Lung (tissue), 11 donors: ENCODE measurements at regions not wholly inside any gene's neighbourhood (a gene's known extent, or its start where the extent isn't known, plus 50 kb on each side); places are given as distances from the start of the nearest gene placed in this dataset.

Experiments used
- ATAC-seq: fragments of 200-7000 bp; cut with Tn5 transposase; one replicate; pipeline ENCODE4 v1.9.1; 2020; ENCODE audit warnings: moderate number of reproducible peaks; ENCODE audit not compliant: insufficient read depth, low FRiP score
- DNase-seq, 3 donors: peaks; one replicate each; pipeline ENCODE4 v3.0.0-alpha.2; 2013 to 2017
- H3K27ac ChIP-seq, 2 donors: one replicate each; pipeline ENCODE4 v1.5.1; 2013; ENCODE audit warnings: mild to moderate bottlenecking in 2 of 2, moderate library complexity in 2 of 2, control low read depth in 1 of 2, inconsistent platforms in 1 of 2, low read depth in 1 of 2, low read length in 1 of 2
- H3K27me3 ChIP-seq, 3 donors: one replicate each; pipeline ENCODE4 v1.5.1; 2013; ENCODE audit warnings: low read length in 2 of 3; ENCODE audit not compliant: control insufficient read depth in 3 of 3, insufficient read depth in 3 of 3
- H3K36me3 ChIP-seq, 4 donors: one replicate each; pipeline ENCODE4 v1.5.1; 2013; ENCODE audit warnings: low read length in 4 of 4, mild to moderate bottlenecking in 1 of 4, moderate library complexity in 1 of 4; ENCODE audit not compliant: control insufficient read depth in 4 of 4, insufficient read depth in 4 of 4
- H3K4me1 ChIP-seq, 5 donors: one replicate each; pipeline ENCODE4 v1.5.1; 2013; ENCODE audit warnings: low read length in 5 of 5, mild to moderate bottlenecking in 2 of 5, moderate library complexity in 1 of 5; ENCODE audit not compliant: control insufficient read depth in 5 of 5, insufficient read depth in 5 of 5
- H3K4me3 ChIP-seq: one replicate; pipeline ENCODE4 v1.5.1; 2013; ENCODE audit warnings: mild to moderate bottlenecking, control low read depth, moderate library complexity
- H3K9ac ChIP-seq, 2 donors: one replicate each; pipeline ENCODE4 v1.5.1; 2013; ENCODE audit warnings: low read length in 2 of 2, control low read depth in 1 of 2; ENCODE audit not compliant: insufficient read depth in 1 of 2
- H3K9me3 ChIP-seq, 4 donors: one replicate each; pipeline ENCODE4 v1.5.1; 2013; ENCODE audit warnings: low read length in 3 of 4, mild to moderate bottlenecking in 1 of 4, moderate library complexity in 1 of 4; ENCODE audit not compliant: control insufficient read depth in 4 of 4, insufficient read depth in 3 of 4
- CTCF ChIP-seq: IDR thresholded peaks from 2 replicates; pipeline ENCODE4 v1.5.1; 2012; ENCODE audit warnings: mild to moderate bottlenecking; ENCODE audit errors: control extremely low read depth, extremely low read depth
- WGBS, 2 donors: extraction: QIAGEN DNeasy Blood & Tissue Kit; methylation state at CpG; one replicate each; pipeline ENCODE4 v1.1.7; 2013; 5-methylcytosine and 5-hydroxymethylcytosine counted together
- donor health status: control.
- donor health status: control.
- donor health status: Bipolar disorder and iron deficiency.
- donor health status: healthy.
- donor health status: DM: yes; HTN: yes; CAD: no.

- ATAC-seq (no peak), DNase-seq (no peak)
- H3K4me1 ChIP-seq, result no peaks in the 10 kb centered on the region
- no peak overlapping the region for H3K4me3 ChIP-seq
- H3K27me3 ChIP-seq, result peaks cover 0 to 2% (median 0%) of the 10 kb centered on the region in 3 donors
- H3K9me3 ChIP-seq, result peaks cover 0 to 5% (median 0%) of the 10 kb centered on the region in 4 donors
- 28 to 42% methylated on average over 4 of the region's 4 CpGs for WGBS, 2 donors
- H3K9ac ChIP-seq, result no peak overlapping the region
- no peak for TF ChIP-seq CTCF
- H3K36me3 ChIP-seq, result no peaks in the 10 kb centered on the region
- H3K27ac ChIP-seq, result no peak overlapping the region
These were observed 147.6 kb upstream of the RXFP2 start for GRCh38 chr13:31591642-31592233.

- no peak for TF ChIP-seq CTCF
- Histone ChIP-seq H3K27ac (no peak overlapping the region), H3K4me3 (no peak overlapping the region), H3K27me3 (peaks cover 0 to 3% (median 2%) of the 10 kb centered on the region in 3 donors), H3K4me1 (no peaks in the 10 kb centered on the region), H3K9me3 (peaks cover 0 to 2% (median 0%) of the 10 kb centered on the region in 4 donors), H3K36me3 (no peaks in the 10 kb centered on the region), H3K9ac (no peak overlapping the region)
- DNase-seq (no peak), ATAC-seq (no peak)
- WGBS, 2 donors, result 91 to 93% methylated on average over 5 of the region's 5 CpGs
These were observed 145.3 kb upstream of the RXFP2 start for GRCh38 chr13:31594056-31594455.

GRCh38 chr13:31595563-31595962, 143.8 kb upstream of the RXFP2 start:
- no peaks in the 10 kb centered on the region for H3K4me1 ChIP-seq
- WGBS, 2 donors, result 75 to 82% methylated on average over 2 of the region's 2 CpGs
- no peak for TF ChIP-seq CTCF
- H3K27ac ChIP-seq, result no peak overlapping the region
- H3K9ac ChIP-seq, result no peak overlapping the region
- ATAC-seq (no peak), DNase-seq (no peak)
- H3K9me3 ChIP-seq, result peaks cover 0 to 2% (median 0%) of the 10 kb centered on the region in 4 donors
- H3K36me3 ChIP-seq, result no peaks in the 10 kb centered on the region
- no peak overlapping the region for H3K4me3 ChIP-seq
- H3K27me3 ChIP-seq, result peaks cover 0 to 3% (median 2%) of the 10 kb centered on the region in 3 donors

- Histone ChIP-seq H3K27ac (no peak overlapping the region), H3K9me3 (peaks cover 0 to 2% (median 0%) of the 10 kb centered on the region in 4 donors), H3K9ac (no peak overlapping the region), H3K4me1 (no peaks in the 10 kb centered on the region), H3K36me3 (no peaks in the 10 kb centered on the region), H3K4me3 (no peak overlapping the region), H3K27me3 (peaks cover 0 to 3% (median 0%) of the 10 kb centered on the region in 3 donors)
- no peak for TF ChIP-seq CTCF
- DNase-seq (no peak), ATAC-seq (no peak)
- WGBS, 2 donors, result 93 to 97% methylated on average over 3 of the region's 3 CpGs
These were observed 140.3 kb upstream of the RXFP2 start for GRCh38 chr13:31598990-31599389.
